Stomach (tissue), 4 donors: ENCODE measurements at regions not wholly inside any gene's neighbourhood (a gene's known extent, or its start where the extent isn't known, plus 50 kb on each side); places are given as distances from the start of the nearest gene placed in this dataset.

Experiments
- POLR2A ChIP-seq, 4 donors: fragments of 450-650 bp; IDR thresholded peaks; one replicate each; pipeline ENCODE4 v1.6.1; 2016; ENCODE audit warnings: antibody characterized with exemption in 4 of 4, control low read depth in 2 of 4, mild to moderate bottlenecking in 1 of 4, moderate library complexity in 1 of 4
- POLR2AphosphoS5 ChIP-seq, 3 donors: sonication (generic); formaldehyde crosslinking; IDR thresholded peaks; one replicate each; pipeline ENCODE4 v1.6.1; 2016; ENCODE audit warnings: antibody characterized with exemption in 3 of 3
- TF ChIP-seq, protein P1 (sequence below), 7 experiments: fragments of 450-650 bp in 4 of 7; fragments of 200-600 bp in 3 of 7; sonication (generic) in 3 of 7; IDR thresholded peaks; one replicate each; pipeline ENCODE4 v1.5.1; 2016 to 2019; ENCODE audit warnings: antibody characterized with exemption in 7 of 7, control low read depth in 2 of 7, mild to moderate bottlenecking in 1 of 7

DNA sequence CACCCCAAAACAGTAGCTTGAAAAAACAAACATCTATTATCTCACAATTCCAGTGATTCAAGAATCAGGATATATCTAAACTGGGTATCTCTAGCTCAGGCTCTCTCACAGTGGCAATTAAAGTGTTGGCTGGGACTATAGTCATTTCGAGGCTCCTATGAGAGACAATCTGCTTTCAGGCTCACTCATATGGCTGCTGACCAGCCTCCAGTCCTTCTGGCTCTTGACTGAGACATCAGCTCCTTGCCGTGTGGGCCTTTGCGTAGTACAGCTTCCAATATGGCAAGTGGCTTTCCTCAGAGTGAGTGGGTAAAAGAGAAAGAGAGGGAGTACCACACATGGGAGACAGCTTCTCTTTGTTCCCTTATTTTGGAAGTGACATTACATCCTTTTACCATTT is 327.2 kb downstream of the CENPW start:
- TF ChIP-seq, protein P1, sequence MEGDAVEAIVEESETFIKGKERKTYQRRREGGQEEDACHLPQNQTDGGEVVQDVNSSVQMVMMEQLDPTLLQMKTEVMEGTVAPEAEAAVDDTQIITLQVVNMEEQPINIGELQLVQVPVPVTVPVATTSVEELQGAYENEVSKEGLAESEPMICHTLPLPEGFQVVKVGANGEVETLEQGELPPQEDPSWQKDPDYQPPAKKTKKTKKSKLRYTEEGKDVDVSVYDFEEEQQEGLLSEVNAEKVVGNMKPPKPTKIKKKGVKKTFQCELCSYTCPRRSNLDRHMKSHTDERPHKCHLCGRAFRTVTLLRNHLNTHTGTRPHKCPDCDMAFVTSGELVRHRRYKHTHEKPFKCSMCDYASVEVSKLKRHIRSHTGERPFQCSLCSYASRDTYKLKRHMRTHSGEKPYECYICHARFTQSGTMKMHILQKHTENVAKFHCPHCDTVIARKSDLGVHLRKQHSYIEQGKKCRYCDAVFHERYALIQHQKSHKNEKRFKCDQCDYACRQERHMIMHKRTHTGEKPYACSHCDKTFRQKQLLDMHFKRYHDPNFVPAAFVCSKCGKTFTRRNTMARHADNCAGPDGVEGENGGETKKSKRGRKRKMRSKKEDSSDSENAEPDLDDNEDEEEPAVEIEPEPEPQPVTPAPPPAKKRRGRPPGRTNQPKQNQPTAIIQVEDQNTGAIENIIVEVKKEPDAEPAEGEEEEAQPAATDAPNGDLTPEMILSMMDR (IDR thresholded peaks at IDR 0.05) = no peak
- TF ChIP-seq POLR2A (IDR thresholded peaks at IDR 0.05) (no peak), POLR2AphosphoS5 (IDR thresholded peaks at IDR 0.05) (no peak)
